ENCODE measurements at regions not wholly inside any gene's neighbourhood (a gene's known extent, or its start where the extent isn't known, plus 50 kb on each side); places are given as distances from the start of the nearest gene placed in this dataset.

DNA sequence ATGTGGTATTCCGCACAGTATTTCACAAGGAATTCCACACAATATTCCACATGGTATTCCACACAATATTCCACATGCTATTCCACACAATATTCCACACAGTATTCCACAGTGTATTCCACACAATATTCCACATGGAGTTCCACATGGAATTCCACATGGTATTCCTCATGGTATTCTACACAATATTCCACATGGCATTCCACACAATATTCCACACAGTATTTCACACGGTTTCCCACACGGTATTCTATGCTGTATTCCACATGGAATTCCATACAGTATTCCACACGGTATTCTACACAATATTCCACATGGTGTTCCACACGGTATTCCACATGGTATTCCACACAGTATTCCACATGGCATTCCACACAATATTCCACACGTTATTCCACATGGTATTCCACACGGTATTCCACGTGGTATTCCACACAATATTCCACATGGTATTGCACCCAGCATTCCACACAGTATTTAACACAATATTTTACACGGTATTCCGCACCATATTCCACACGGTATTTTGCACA lies 137.3 kb upstream of the CHST15 start:
- no peak overlapping the region for H4K8ac ChIP-seq (ENCODE audit: low read depth, low read length)
- H3K9me3 ChIP-seq (replicated peaks in 1 of 2; ENCODE audit: control insufficient read depth in 2 of 2, insufficient read depth in 1 of 2, low read depth in 1 of 2, low read length in 2 of 2), result peaks cover 0 to 17% of the 10 kb centered on the region in 2 donors
- H3K79me1 ChIP-seq (ENCODE audit: low read depth, low read length), result no peaks in the 10 kb centered on the region
- no peaks in the 10 kb centered on the region for H3K36me3 ChIP-seq (replicated peaks in 1 of 2; ENCODE audit: control insufficient read depth in 2 of 2, insufficient read depth in 2 of 2, low read length in 2 of 2)
- DNase-seq (ENCODE audit: low spot score), result no peak
- no peak overlapping the region for H3K23ac ChIP-seq (ENCODE audit: low read depth, low read length, poor library complexity)
- H4K91ac ChIP-seq (ENCODE audit: low read depth, low read length, poor library complexity), result no peak overlapping the region
- no peak overlapping the region for H2BK12ac ChIP-seq (ENCODE audit: low read length)
- H2BK15ac ChIP-seq (ENCODE audit: low read length), result no peak overlapping the region
- H3K14ac ChIP-seq (ENCODE audit: low read length), result no peak overlapping the region
- no peak overlapping the region for H2BK120ac ChIP-seq (ENCODE audit: low read depth, low read length)
- no peaks in the 10 kb centered on the region for H3K4me1 ChIP-seq (ENCODE audit: control insufficient read depth in 2 of 2, insufficient read depth in 1 of 2, low read depth in 1 of 2, low read length in 2 of 2)
- H3K4ac ChIP-seq (ENCODE audit: low read length), result no peak overlapping the region
- H2AFZ ChIP-seq (ENCODE audit: low read length), result no peak overlapping the region
- WGBS, 2 donors (ENCODE audit: extremely low coverage in 2 of 2, insufficient read length in 2 of 2, insufficient replicate concordance in 1 of 2), result no CpG with 5 or more reads among the region's 11 CpGs
- H3K9ac ChIP-seq (ENCODE audit: low read depth, low read length, poor library complexity), result no peak overlapping the region
- no peaks in the 10 kb centered on the region for H3K27me3 ChIP-seq (ENCODE audit: control insufficient read depth in 3 of 3, insufficient read depth in 3 of 3, low read depth in 1 of 3, low read length in 3 of 3)
- no peak overlapping the region for H3K4me2 ChIP-seq (ENCODE audit: insufficient read depth, low read length, poor library complexity, severe bottlenecking)
- no peak overlapping the region for H2AK5ac ChIP-seq (ENCODE audit: low read depth, low read length)
- no peak overlapping the region for H3K4me3 ChIP-seq (ENCODE audit: low read length in 2 of 2)
- no peak overlapping the region for H2BK5ac ChIP-seq (ENCODE audit: low read length)
- H3K27ac ChIP-seq (replicated peaks; ENCODE audit: low read length), result no peak overlapping the region
- no peak overlapping the region for H3K18ac ChIP-seq (ENCODE audit: low read length)

DNA sequence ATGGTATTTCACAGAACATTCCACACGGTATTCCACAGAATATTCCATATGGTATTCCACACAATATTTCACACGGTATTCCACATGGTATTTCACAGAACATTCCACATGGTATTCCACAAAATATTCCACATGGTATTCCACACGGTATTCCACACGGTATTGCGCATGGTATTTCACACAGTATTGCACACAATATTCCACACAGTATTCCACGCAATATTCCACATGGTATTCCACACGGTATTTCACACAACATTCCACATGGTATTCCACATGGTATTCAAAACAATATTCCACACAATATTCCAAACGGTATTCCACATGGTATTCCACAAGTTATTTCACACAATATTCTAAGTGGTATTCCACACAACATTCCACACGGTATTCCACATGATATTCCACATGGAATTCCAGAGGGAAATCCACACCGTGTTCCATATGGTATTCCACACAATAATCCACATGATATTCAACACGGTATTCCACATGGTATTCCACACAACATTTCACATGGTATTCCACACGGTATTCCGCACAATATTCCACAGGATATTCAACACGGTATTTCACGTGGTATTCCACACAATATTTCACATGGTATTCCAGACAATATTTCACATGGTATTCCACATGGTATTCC lies 136.7 kb upstream of the CHST15 start:
- H3K9ac ChIP-seq (ENCODE audit: low read depth, low read length, poor library complexity), result no peak overlapping the region

DNA sequence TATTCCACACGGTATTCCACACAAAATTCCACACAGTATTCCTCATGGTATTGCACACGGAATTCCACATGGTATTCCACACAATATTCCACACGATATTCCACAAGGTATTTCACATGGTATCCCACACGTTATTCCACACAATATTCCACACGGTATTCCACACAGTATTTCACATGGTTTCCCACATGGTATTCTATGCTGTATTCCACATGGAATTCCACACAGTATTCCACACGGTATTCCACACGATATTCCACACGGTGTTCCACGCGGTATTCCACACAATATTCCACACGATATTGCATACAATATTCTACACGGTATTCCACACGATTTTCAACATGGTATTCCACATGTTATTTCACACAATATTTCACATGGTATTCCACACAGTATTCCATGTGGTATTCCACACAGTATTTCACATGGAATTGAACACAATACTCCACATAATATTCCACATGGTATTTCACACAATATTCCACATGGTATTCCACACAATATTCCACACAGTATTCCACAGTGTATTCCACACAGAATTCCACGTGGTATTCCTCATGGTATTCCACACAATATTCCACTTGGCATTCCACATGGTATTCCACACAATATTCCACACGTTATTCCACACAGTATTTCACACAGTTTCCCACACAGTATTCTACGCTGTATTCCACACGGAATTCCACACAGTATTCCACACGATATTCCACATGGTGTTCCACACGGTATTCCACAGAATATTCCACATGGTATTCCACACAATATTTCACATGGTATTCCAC lies 136.0 kb upstream of the CHST15 start:
- WGBS, 2 donors (ENCODE audit: extremely low coverage in 2 of 2, insufficient read length in 2 of 2, insufficient replicate concordance in 1 of 2), result no CpG with 5 or more reads among the region's 19 CpGs

More for the DNA sequence above, 136.7 kb upstream of the CHST15 start:
- Histone ChIP-seq H3K4me1 (ENCODE audit: control insufficient read depth in 2 of 2, insufficient read depth in 1 of 2, low read depth in 1 of 2, low read length in 2 of 2) (no peaks in the 10 kb centered on the region), H4K8ac (ENCODE audit: low read depth, low read length) (no peak overlapping the region), H3K9me3 (replicated peaks in 1 of 2; ENCODE audit: control insufficient read depth in 2 of 2, insufficient read depth in 1 of 2, low read depth in 1 of 2, low read length in 2 of 2) (peaks cover 0 to 17% of the 10 kb centered on the region in 2 donors), H3K23ac (ENCODE audit: low read depth, low read length, poor library complexity) (no peak overlapping the region), H3K4me2 (ENCODE audit: insufficient read depth, low read length, poor library complexity, severe bottlenecking) (no peak overlapping the region), H3K4ac (ENCODE audit: low read length) (no peak overlapping the region), H3K36me3 (replicated peaks in 1 of 2; ENCODE audit: control insufficient read depth in 2 of 2, insufficient read depth in 2 of 2, low read length in 2 of 2) (no peaks in the 10 kb centered on the region), H2BK5ac (ENCODE audit: low read length) (no peak overlapping the region), H2BK120ac (ENCODE audit: low read depth, low read length) (no peak overlapping the region), H3K27me3 (ENCODE audit: control insufficient read depth in 3 of 3, insufficient read depth in 3 of 3, low read depth in 1 of 3, low read length in 3 of 3) (no peaks in the 10 kb centered on the region), H2AFZ (ENCODE audit: low read length) (no peak overlapping the region), H2BK12ac (ENCODE audit: low read length) (no peak overlapping the region), H3K4me3 (ENCODE audit: low read length in 2 of 2) (no peak overlapping the region), H2AK5ac (ENCODE audit: low read depth, low read length) (no peak overlapping the region), H4K91ac (ENCODE audit: low read depth, low read length, poor library complexity) (no peak overlapping the region), H3K79me1 (ENCODE audit: low read depth, low read length) (no peaks in the 10 kb centered on the region), H2BK15ac (ENCODE audit: low read length) (no peak overlapping the region), H3K27ac (replicated peaks; ENCODE audit: low read length) (no peak overlapping the region), H3K14ac (ENCODE audit: low read length) (no peak overlapping the region), H3K18ac (ENCODE audit: low read length) (no peak overlapping the region)
- WGBS, 2 donors (ENCODE audit: extremely low coverage in 2 of 2, insufficient read length in 2 of 2, insufficient replicate concordance in 1 of 2), result no CpG with 5 or more reads among the region's 15 CpGs
- DNase-seq (ENCODE audit: low spot score), result no peak

DNA sequence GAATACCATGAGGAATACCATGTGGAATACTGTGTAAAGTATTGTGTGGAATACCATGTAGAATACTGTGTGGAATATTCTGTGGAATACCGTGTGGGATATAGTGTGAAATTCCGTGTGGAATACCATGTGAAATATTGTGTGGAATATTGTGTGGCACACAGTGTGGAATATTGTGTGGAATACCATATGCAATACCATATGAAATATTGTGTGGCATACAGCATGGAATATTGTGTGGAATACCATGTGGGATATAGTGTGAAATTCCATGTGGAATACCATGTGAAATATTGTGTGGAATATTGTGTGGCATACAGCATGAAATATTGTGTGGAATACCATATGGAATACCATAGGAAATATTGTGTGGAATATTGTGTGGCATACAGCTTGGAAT lies 135.1 kb upstream of the CHST15 start:
- no peak overlapping the region for H2BK5ac ChIP-seq (ENCODE audit: low read length)
- H3K36me3 ChIP-seq (replicated peaks in 1 of 2; ENCODE audit: control insufficient read depth in 2 of 2, insufficient read depth in 2 of 2, low read length in 2 of 2), result no peaks in the 10 kb centered on the region
- H2BK15ac ChIP-seq (ENCODE audit: low read length), result no peak overlapping the region
- H3K4ac ChIP-seq (ENCODE audit: low read length), result no peak overlapping the region
- no peak overlapping the region for H3K14ac ChIP-seq (ENCODE audit: low read length)
- no peak overlapping the region for H4K91ac ChIP-seq (ENCODE audit: low read depth, low read length, poor library complexity)
- DNase-seq (ENCODE audit: low spot score), result no peak
- H3K18ac ChIP-seq (ENCODE audit: low read length), result no peak overlapping the region
- H3K23ac ChIP-seq (ENCODE audit: low read depth, low read length, poor library complexity), result no peak overlapping the region
- H3K79me1 ChIP-seq (ENCODE audit: low read depth, low read length), result no peaks in the 10 kb centered on the region
- no peak overlapping the region for H3K9ac ChIP-seq (ENCODE audit: low read depth, low read length, poor library complexity)
- no CpG with 5 or more reads among the region's 2 CpGs for WGBS, 2 donors (ENCODE audit: extremely low coverage in 2 of 2, insufficient read length in 2 of 2, insufficient replicate concordance in 1 of 2)
- no peak overlapping the region for H3K27ac ChIP-seq (replicated peaks; ENCODE audit: low read length)
- H3K9me3 ChIP-seq (replicated peaks in 1 of 2; ENCODE audit: control insufficient read depth in 2 of 2, insufficient read depth in 1 of 2, low read depth in 1 of 2, low read length in 2 of 2), result peaks cover 0 to 17% of the 10 kb centered on the region in 2 donors
- H3K4me3 ChIP-seq (ENCODE audit: low read length in 2 of 2), result no peak overlapping the region
- no peak overlapping the region for H2BK12ac ChIP-seq (ENCODE audit: low read length)
- no peak overlapping the region for H2AK5ac ChIP-seq (ENCODE audit: low read depth, low read length)
- H3K4me1 ChIP-seq (ENCODE audit: control insufficient read depth in 2 of 2, insufficient read depth in 1 of 2, low read depth in 1 of 2, low read length in 2 of 2), result peaks cover 0 to 3% of the 10 kb centered on the region in 2 donors
- H4K8ac ChIP-seq (ENCODE audit: low read depth, low read length), result no peak overlapping the region
- H3K4me2 ChIP-seq (ENCODE audit: insufficient read depth, low read length, poor library complexity, severe bottlenecking), result no peak overlapping the region
- H2AFZ ChIP-seq (ENCODE audit: low read length), result no peak overlapping the region
- H2BK120ac ChIP-seq (ENCODE audit: low read depth, low read length), result no peak overlapping the region
- no peaks in the 10 kb centered on the region for H3K27me3 ChIP-seq (ENCODE audit: control insufficient read depth in 3 of 3, insufficient read depth in 3 of 3, low read depth in 1 of 3, low read length in 3 of 3)

More for the DNA sequence above, 136.0 kb upstream of the CHST15 start:
- no peak overlapping the region for H3K27ac ChIP-seq (replicated peaks; ENCODE audit: low read length)
- H3K27me3 ChIP-seq (ENCODE audit: control insufficient read depth in 3 of 3, insufficient read depth in 3 of 3, low read depth in 1 of 3, low read length in 3 of 3), result no peaks in the 10 kb centered on the region
- no peak overlapping the region for H3K4ac ChIP-seq (ENCODE audit: low read length)
- no peak for DNase-seq (ENCODE audit: low spot score)
- H3K9me3 ChIP-seq (replicated peaks in 1 of 2; ENCODE audit: control insufficient read depth in 2 of 2, insufficient read depth in 1 of 2, low read depth in 1 of 2, low read length in 2 of 2), result peaks cover 0 to 17% of the 10 kb centered on the region in 2 donors
- no peaks in the 10 kb centered on the region for H3K4me1 ChIP-seq (ENCODE audit: control insufficient read depth in 2 of 2, insufficient read depth in 1 of 2, low read depth in 1 of 2, low read length in 2 of 2)
- H3K18ac ChIP-seq (ENCODE audit: low read length), result no peak overlapping the region
- no peak overlapping the region for H3K14ac ChIP-seq (ENCODE audit: low read length)
- H2BK12ac ChIP-seq (ENCODE audit: low read length), result no peak overlapping the region
- H2BK15ac ChIP-seq (ENCODE audit: low read length), result no peak overlapping the region
- H2BK5ac ChIP-seq (ENCODE audit: low read length), result no peak overlapping the region
- no peak overlapping the region for H2BK120ac ChIP-seq (ENCODE audit: low read depth, low read length)
- no peaks in the 10 kb centered on the region for H3K36me3 ChIP-seq (replicated peaks in 1 of 2; ENCODE audit: control insufficient read depth in 2 of 2, insufficient read depth in 2 of 2, low read length in 2 of 2)
- H3K4me2 ChIP-seq (ENCODE audit: insufficient read depth, low read length, poor library complexity, severe bottlenecking), result no peak overlapping the region
- no peak overlapping the region for H3K23ac ChIP-seq (ENCODE audit: low read depth, low read length, poor library complexity)
- no peak overlapping the region for H3K4me3 ChIP-seq (ENCODE audit: low read length in 2 of 2)
- H4K8ac ChIP-seq (ENCODE audit: low read depth, low read length), result no peak overlapping the region
- no peak overlapping the region for H2AK5ac ChIP-seq (ENCODE audit: low read depth, low read length)
- H4K91ac ChIP-seq (ENCODE audit: low read depth, low read length, poor library complexity), result no peak overlapping the region
- H2AFZ ChIP-seq (ENCODE audit: low read length), result no peak overlapping the region
- no peak overlapping the region for H3K9ac ChIP-seq (ENCODE audit: low read depth, low read length, poor library complexity)
- H3K79me1 ChIP-seq (ENCODE audit: low read depth, low read length), result no peaks in the 10 kb centered on the region

All from neuronal stem cell (in vitro differentiated cells).